NCI-H1092 (cell line): ENCODE measurements at regions not wholly inside any gene's neighbourhood (a gene's known extent, or its start where the extent isn't known, plus 50 kb on each side); places are given as distances from the start of the nearest gene placed in this dataset.
"Not testable (repeated sequence)": the region's sequence is repeated elsewhere in the genome, so short reads cannot be mapped to it uniquely, and the experiment has no call there.

Source experiments
- DNase-seq: peaks from one replicate; lab custom pipeline; 2025; lab: John Stamatoyannopoulos, UW

DNA sequence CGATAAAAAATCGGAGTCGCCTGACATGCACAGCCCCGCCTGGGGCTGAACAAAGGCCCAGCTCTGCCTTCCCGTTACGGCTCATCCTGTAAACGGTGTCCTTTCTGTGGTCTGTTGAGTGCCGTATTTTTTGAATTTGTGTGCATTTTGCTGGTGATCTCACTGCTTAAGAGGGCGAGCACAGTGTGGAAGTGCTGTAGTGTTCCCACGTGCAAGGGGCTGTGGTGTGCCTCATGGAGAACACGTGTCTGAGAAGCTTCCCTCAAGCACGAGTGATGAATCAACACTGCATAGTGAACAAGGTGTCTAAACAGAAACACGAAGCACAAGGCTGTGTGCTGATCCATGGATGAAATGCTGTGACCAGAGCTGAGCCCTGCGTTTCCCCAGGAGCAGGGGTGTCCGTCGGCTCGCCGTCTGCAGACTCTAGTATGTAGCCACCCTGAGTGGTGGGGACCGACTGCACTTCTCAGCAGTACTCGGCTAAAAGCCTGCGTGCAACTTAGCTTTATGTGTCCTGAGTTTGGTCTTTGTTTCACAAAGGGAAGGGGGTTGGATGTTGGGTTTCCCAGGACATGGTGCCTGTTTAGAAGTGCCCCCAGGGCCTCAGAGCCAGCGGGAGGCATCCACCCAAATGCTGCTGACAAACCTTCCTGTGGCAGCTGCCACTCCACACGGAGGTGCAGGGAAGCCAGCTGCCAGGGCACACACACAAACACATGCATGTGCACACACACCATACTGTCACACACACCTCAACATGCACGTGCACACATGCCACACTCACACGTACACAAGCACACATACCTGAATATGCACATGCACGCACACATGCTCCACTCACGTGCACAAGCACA, 77.2 kb upstream of the IRX4 start:
- no peak for DNase-seq

DNA sequence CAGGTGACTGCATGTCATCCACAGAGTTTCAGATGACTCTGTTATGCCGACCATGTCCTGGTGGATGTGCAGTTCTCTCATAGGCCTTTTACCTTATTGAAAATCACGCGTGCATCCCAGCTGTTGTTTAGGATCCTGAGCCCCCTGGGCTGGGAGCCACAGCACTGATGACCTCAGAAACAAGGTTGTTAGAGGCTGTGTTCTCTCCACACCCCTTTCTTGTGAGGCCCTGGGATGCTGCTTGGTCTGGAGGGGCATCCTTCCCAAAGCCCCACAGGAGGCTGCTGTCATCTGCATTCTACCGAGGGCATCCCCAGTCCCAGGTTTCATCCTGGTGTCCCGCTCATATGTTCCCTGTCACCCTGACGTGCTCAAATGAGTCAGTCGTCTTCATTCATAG, 76.5 kb upstream of the IRX4 start:
- no peak for DNase-seq

- no peak for DNase-seq
Observed at GRCh38 chr5:1958211-1959010, 75.7 kb upstream of the IRX4 start.

GRCh38 chr5:1955586-1955985, 72.9 kb upstream of the IRX4 start:
- DNase-seq: no peak

GRCh38 chr5:1953710-1954109, 71.0 kb upstream of the IRX4 start:
- not testable (repeated sequence) for DNase-seq

DNA sequence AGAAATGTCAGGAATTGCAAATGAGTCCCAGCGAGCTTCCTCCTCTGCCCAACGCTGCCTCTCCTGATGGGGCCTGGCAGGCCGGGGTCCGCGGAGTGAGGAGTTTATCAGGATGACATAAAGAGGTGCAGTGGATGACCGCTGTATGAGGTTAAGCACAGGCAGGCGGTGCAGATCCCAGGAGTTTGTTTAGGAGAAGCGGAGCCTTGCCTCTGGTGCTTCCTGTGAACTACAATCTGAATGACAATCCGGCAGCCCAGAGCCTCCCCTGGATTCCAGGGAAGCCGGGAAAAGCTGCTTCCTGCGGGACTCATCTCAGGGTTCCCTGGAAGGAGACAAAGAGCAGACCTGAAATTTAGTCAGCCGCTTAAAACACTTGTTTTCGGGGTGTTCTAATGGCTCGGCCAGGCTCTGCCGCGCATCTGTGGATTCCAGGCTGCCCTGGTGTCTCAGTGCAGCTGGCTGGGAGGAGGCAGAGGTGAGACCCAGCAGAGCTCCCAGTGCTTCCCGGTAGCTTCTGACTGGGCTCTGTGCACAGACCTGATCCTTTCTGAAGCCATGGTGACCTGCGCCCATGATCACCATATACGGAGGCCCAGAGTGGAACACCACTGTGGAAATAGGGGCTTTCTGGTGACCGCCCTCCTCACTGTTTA, 69.8 kb upstream of the IRX4 start:
- DNase-seq: no peak

DNA sequence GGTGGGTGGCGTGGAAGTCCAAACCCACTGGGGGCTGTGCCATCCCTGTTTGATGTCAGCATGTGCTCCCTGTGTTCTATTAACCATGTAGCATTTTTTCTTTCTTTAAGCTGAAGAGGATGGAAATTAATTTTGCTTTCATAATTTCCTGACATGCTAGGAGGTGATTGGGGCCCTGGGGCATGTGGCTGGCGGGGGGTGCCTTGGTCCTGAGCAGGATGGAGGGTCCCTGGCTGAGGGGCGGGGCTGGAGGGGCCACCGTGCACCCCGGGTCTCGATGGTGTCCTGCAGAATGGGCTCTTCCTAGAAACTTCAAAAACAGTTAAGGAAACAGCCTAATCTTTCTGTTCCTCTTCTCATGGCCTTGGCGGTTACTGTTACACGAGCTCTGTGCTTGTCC, 69.3 kb upstream of the IRX4 start:
- DNase-seq: no peak

DNA sequence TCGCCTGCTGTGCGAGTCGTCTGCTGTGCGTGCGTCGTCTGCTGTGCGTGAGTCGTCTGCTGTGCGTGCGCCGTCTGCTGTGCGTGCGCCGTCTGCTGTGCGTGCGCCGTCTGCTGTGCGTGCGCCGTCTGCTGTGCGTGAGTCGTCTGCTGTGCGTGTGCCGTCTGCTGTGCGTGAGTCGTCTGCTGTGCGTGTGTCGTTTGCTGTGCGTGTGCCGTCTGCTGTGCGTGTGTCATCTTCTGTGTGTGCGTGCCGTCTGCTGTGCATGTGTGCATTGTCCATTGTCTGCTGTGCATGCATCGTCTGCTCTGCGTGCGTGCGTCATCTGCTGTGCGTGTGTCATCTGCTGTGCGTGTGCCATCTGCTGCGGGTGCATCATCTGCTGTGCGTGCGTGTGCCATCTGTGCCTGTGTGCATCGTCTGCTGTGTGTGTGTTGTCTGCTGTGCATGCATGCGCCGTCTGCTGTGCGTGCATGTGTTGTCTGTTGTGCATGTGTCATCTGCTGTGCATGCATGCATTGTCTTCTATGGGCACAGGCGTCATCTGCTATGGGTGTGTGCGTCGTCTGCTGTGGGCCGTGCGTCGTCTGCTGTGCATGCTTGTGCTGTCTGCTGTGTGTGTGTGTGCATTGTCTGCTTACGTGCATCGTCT, 68.6 kb upstream of the IRX4 start:
- DNase-seq: no peak

DNA sequence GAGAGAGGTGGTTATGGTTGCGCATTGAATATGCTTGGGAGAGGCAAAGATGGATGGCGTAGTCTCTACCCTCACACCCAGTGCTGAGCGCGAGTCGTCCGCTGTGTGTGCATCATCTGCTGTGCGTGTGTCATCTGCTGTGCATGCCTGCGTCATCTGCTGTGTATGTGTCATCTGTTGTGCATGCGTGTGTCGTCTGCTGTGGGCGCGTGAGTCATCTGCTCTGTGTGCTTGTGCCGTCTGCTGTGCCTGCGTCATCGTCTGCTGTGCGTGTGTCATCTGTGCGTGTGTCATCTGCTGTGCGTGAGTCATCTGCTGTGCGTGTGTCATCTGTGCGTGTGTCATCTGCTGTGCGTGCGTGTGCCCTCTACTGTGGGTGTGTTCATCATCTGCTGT, 68.0 kb upstream of the IRX4 start:
- DNase-seq: no peak

GRCh38 chr5:1950096-1950707, 67.5 kb upstream of the IRX4 start:
- DNase-seq: no peak

- no peak for DNase-seq
Observed at GRCh38 chr5:1949253-1949652, 66.5 kb upstream of the IRX4 start.

- DNase-seq: no peak
Observed at GRCh38 chr5:1948663-1949191, 66.0 kb upstream of the IRX4 start.

DNA sequence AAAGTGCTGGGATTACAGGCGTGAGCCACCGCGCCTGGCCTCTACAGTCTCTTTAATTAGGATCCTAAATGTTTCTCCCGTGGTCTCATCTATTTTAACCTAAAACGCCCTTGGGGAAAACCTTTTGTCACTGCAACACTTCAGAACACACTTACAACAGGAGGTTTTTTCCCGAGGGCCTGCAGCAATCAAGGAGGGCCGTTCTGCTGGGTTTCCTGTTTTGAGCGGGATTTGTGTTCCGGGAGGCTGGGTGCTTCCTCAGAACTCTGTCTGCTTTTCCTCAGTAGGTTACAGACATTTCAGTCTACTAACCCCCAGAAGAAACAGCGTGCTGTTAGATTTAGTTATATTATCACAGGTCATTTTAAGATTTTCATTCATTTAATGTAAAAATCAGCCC, 65.4 kb upstream of the IRX4 start:
- no peak for DNase-seq

GRCh38 chr5:1946776-1947175, 64.1 kb upstream of the IRX4 start:
- no peak for DNase-seq

- DNase-seq: no peak
Observed at GRCh38 chr5:1946122-1946677, 63.5 kb upstream of the IRX4 start.

DNA sequence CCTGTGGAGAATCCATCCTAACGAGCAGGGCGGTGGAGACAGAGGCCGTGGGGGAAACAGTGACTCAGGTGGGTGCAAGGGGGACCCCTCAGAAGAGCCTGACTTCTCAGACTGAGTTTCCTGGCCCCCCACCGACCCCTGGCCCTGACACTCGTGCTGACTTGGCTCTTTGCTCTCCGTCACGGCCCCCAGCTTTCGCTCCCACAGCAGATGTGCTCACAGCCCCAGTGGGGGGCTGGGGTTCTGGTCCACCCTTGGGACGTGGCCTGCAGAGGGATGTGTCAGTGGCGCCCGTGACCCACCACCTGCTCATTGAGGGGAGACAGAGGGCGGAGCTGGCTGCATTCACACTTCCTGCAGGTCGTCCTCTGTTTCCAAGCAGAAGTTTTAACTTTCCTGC, 62.9 kb upstream of the IRX4 start:
- no peak for DNase-seq

- no peak for DNase-seq
Observed at GRCh38 chr5:1944408-1944807, 61.7 kb upstream of the IRX4 start.

DNA sequence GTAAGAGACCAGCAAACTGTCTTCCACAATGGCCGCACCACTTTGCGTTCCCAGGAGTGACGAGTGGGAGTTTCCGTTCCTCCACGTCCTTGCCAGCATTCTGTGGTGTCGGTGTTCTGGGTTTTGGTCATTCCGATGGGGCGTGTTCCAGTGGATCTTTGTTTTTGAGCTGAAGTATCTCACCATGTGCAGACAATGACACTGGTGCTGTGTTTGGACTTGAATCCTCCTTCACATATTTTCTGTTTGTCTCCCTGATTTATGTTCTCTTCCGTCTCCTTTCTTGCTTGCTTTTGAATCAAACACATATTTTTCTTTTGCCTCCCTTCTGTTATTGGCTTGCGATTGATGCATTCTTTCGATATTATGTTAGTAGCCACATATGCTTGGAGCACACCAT, 60.8 kb upstream of the IRX4 start:
- no peak for DNase-seq

- DNase-seq: no peak
Observed at GRCh38 chr5:1942630-1943029, 59.9 kb upstream of the IRX4 start.

DNA sequence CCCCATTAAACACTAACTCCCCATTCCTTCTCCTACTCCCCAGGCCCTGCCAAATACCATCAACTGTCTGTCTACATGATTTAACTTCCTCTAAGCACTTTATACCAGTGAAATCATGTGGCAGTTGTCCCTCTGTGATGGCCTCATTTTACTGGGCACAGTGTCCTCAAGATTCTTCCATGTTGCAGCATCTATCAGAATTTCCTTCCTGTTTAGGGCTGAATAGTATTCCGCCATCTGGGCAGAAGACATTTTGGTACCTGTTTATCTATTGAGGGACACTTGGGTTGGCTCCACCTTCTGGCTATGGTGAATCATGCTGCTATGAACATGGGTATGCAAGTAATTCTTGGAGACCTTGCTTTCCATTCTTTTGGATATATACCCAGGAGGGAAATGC, 59.4 kb upstream of the IRX4 start:
- no peak for DNase-seq

- DNase-seq: no peak
Observed at GRCh38 chr5:1939256-1939655, 56.5 kb upstream of the IRX4 start.
